ENCODE measurements at regions not wholly inside any gene's neighbourhood (a gene's known extent, or its start where the extent isn't known, plus 50 kb on each side); places are given as distances from the start of the nearest gene placed in this dataset.

DNA sequence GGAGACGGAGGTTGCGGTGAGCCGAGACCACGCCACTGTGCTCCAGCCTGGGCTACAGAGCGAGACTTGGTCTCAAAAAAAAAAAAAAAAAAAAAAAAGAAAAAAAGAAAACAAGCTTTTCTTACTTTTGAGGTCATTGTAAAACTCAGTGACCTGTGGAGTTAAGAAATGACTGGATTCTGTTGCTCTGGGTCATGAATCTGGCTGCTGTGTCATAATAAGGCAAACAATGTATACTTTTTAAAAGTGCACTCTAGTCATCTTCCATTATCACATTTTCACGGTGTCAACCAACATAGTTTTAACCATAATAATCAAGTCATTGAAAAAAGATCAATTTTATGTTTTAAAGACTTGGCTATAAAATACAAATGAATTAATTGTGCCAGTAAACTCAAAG lies 1186.6 kb downstream of the DIAPH3 start:
- no peak for TF ChIP-seq ARNTL (CRISPR knock-in tag; IDR thresholded peaks at IDR 0.05; ENCODE audit: borderline replicate concordance, low read depth)
- no peak for ATAC-seq

GRCh38 chr13:58978331-58978730 lies 1185.4 kb downstream of the DIAPH3 start:
- no peak for ATAC-seq

DNA sequence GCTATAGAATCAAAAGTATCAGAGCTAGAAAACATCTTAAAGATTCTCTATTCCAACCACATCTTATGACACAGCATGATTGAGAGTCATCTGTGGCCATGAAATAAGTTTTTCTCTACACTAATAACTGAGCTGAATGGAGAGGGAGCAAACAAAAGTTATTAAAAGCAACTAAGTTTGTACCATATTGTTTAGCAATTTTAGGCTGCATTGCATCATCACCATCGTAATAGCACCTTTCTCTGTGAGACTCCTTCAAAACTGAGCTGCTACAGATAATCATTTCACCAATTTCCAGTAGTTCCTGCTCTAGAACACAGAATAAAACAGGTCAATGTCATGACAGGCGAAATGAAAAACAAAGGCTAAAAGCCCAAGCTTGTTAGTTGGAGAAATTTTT lies 1183.9 kb downstream of the DIAPH3 start:
- no peak for ATAC-seq
- no peak for TF ChIP-seq ZNF70 (CRISPR knock-in tag; IDR thresholded peaks at IDR 0.05)

More at GRCh38 chr13:58978331-58978730, 1185.4 kb downstream of the DIAPH3 start:
- no peak for TF ChIP-seq ZC3H10 (CRISPR knock-in tag; IDR thresholded peaks at IDR 0.05)
- no peak for TF ChIP-seq ZNF70 (CRISPR knock-in tag; IDR thresholded peaks at IDR 0.05)
- no peak for TF ChIP-seq RARB (CRISPR knock-in tag; IDR thresholded peaks at IDR 0.05)
- no peak for TF ChIP-seq GLIS3 (CRISPR knock-in tag; IDR thresholded peaks at IDR 0.05)
- TF ChIP-seq ARNTL (CRISPR knock-in tag; IDR thresholded peaks at IDR 0.05; ENCODE audit: borderline replicate concordance, low read depth), result no peak
- no peak for TF ChIP-seq PPARA (CRISPR knock-in tag; IDR thresholded peaks at IDR 0.05; ENCODE audit: borderline replicate concordance)
- TF ChIP-seq ZFP3 (CRISPR knock-in tag; IDR thresholded peaks at IDR 0.05), result no peak
- TF ChIP-seq, protein P1, sequence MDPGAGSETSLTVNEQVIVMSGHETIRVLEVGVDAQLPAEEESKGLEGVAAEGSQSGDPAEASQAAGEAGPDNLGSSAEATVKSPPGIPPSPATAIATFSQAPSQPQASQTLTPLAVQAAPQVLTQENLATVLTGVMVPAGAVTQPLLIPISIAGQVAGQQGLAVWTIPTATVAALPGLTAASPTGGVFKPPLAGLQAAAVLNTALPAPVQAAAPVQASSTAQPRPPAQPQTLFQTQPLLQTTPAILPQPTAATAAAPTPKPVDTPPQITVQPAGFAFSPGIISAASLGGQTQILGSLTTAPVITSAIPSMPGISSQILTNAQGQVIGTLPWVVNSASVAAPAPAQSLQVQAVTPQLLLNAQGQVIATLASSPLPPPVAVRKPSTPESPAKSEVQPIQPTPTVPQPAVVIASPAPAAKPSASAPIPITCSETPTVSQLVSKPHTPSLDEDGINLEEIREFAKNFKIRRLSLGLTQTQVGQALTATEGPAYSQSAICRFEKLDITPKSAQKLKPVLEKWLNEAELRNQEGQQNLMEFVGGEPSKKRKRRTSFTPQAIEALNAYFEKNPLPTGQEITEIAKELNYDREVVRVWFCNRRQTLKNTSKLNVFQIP (CRISPR knock-in tag; IDR thresholded peaks at IDR 0.05; ENCODE audit: borderline replicate concordance, low read depth), result no peak
- TF ChIP-seq TSHZ2 (CRISPR knock-in tag; IDR thresholded peaks at IDR 0.05), result no peak
- TF ChIP-seq, protein P2, sequence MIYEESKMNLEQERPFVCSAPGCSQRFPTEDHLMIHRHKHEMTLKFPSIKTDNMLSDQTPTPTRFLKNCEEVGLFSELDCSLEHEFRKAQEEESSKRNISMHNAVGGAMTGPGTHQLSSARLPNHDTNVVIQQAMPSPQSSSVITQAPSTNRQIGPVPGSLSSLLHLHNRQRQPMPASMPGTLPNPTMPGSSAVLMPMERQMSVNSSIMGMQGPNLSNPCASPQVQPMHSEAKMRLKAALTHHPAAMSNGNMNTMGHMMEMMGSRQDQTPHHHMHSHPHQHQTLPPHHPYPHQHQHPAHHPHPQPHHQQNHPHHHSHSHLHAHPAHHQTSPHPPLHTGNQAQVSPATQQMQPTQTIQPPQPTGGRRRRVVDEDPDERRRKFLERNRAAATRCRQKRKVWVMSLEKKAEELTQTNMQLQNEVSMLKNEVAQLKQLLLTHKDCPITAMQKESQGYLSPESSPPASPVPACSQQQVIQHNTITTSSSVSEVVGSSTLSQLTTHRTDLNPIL (CRISPR knock-in tag; IDR thresholded peaks at IDR 0.05; ENCODE audit: low read depth), result no peak
- TF ChIP-seq TOX (CRISPR knock-in tag; IDR thresholded peaks at IDR 0.05; ENCODE audit: borderline replicate concordance), result no peak
- no peak for TF ChIP-seq ZNF8 (CRISPR knock-in tag; IDR thresholded peaks at IDR 0.05)
- no peak for TF ChIP-seq OSR1 (CRISPR knock-in tag; IDR thresholded peaks at IDR 0.05)
- no peak for TF ChIP-seq CSDC2 (CRISPR knock-in tag; IDR thresholded peaks at IDR 0.05)
- TF ChIP-seq ZNF565 (CRISPR knock-in tag; conservative IDR thresholded peaks at IDR 0.05; ENCODE audit: low read depth), result no peak

DNA sequence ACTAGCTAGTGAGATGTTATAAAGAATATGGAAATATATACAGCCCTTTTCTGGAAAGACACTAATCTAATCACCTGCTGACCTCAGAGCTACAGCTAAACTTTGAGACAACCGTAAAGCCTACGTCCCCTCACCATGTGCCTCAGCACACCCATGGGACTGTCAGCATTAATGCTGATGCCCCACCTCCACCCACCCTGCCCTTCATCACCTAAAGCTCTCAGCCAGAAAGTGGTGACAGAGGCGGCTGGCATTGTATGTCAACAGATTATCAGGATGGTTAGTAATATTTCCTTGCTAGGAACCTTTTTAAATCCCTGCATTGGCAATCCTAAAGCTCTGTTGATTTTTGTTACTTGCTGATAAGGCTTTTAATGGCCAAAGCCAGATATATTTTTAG lies 1177.9 kb downstream of the DIAPH3 start:
- TF ChIP-seq PATZ1 (CRISPR knock-in tag; IDR thresholded peaks at IDR 0.05; ENCODE audit: borderline replicate concordance), result no peak
- no peak for TF ChIP-seq OSR1 (CRISPR knock-in tag; IDR thresholded peaks at IDR 0.05)
- TF ChIP-seq ZNF565 (CRISPR knock-in tag; conservative IDR thresholded peaks at IDR 0.05; ENCODE audit: low read depth), result no peak
- no peak for ATAC-seq

- ATAC-seq, result no peak
- no peak for TF ChIP-seq PATZ1 (CRISPR knock-in tag; IDR thresholded peaks at IDR 0.05; ENCODE audit: borderline replicate concordance)
- no peak for TF ChIP-seq TCF4 (CRISPR knock-in tag; IDR thresholded peaks at IDR 0.05; ENCODE audit: borderline replicate concordance)
- no peak for TF ChIP-seq CSDC2 (CRISPR knock-in tag; IDR thresholded peaks at IDR 0.05)
- TF ChIP-seq ZNF565 (CRISPR knock-in tag; conservative IDR thresholded peaks at IDR 0.05; ENCODE audit: low read depth), result no peak
- TF ChIP-seq BACH2 (CRISPR knock-in tag; IDR thresholded peaks at IDR 0.05; ENCODE audit: borderline replicate concordance), result no peak
- no peak for TF ChIP-seq TOX (CRISPR knock-in tag; IDR thresholded peaks at IDR 0.05; ENCODE audit: borderline replicate concordance)
- no peak for TF ChIP-seq ZNF8 (CRISPR knock-in tag; IDR thresholded peaks at IDR 0.05)
- TF ChIP-seq ARNTL (CRISPR knock-in tag; IDR thresholded peaks at IDR 0.05; ENCODE audit: borderline replicate concordance, low read depth), result no peak
- no peak for TF ChIP-seq OSR1 (CRISPR knock-in tag; IDR thresholded peaks at IDR 0.05)
- no peak for TF ChIP-seq RARB (CRISPR knock-in tag; IDR thresholded peaks at IDR 0.05)
- TF ChIP-seq TSHZ2 (CRISPR knock-in tag; IDR thresholded peaks at IDR 0.05), result no peak
- TF ChIP-seq, protein P3, sequence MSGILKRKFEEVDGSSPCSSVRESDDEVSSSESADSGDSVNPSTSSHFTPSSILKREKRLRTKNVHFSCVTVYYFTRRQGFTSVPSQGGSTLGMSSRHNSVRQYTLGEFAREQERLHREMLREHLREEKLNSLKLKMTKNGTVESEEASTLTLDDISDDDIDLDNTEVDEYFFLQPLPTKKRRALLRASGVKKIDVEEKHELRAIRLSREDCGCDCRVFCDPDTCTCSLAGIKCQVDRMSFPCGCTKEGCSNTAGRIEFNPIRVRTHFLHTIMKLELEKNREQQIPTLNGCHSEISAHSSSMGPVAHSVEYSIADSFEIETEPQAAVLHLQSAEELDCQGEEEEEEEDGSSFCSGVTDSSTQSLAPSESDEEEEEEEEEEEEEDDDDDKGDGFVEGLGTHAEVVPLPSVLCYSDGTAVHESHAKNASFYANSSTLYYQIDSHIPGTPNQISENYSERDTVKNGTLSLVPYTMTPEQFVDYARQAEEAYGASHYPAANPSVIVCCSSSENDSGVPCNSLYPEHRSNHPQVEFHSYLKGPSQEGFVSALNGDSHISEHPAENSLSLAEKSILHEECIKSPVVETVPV (CRISPR knock-in tag; IDR thresholded peaks at IDR 0.05), result no peak
Observed at GRCh38 chr13:58989556-58989955, 1174.2 kb downstream of the DIAPH3 start.

Measured in SK-N-SH treated with all-trans-retinoic acid at 6 μM for 48 hours (cell line).